ENCODE measurements at regions not wholly inside any gene's neighbourhood (a gene's known extent, or its start where the extent isn't known, plus 50 kb on each side); places are given as distances from the start of the nearest gene placed in this dataset.

GRCh38 chr18:55119434-55119833 is 160.2 kb upstream of the CCDC68 start:
- DNase-seq: no peak

- DNase-seq: no peak
Observed at GRCh38 chr18:55119016-55119415, 159.8 kb upstream of the CCDC68 start.

GRCh38 chr18:55116863-55117262 is 157.6 kb upstream of the CCDC68 start:
- DNase-seq: no peak

- no peak for DNase-seq
Observed at GRCh38 chr18:55115606-55116005, 156.3 kb upstream of the CCDC68 start.

GRCh38 chr18:55114876-55115275 is 155.6 kb upstream of the CCDC68 start:
- DNase-seq: no peak

GRCh38 chr18:55113800-55114199 is 154.5 kb upstream of the CCDC68 start:
- DNase-seq: no peak

GRCh38 chr18:55111271-55111670 is 152.0 kb upstream of the CCDC68 start:
- DNase-seq: no peak

- DNase-seq: no peak
Observed at GRCh38 chr18:55110436-55110835, 151.2 kb upstream of the CCDC68 start.

- no peak for DNase-seq
Observed at GRCh38 chr18:55109818-55110414, 150.7 kb upstream of the CCDC68 start.

GRCh38 chr18:55106906-55107305 is 147.6 kb upstream of the CCDC68 start:
- no peak for DNase-seq

- no peak for DNase-seq
Observed at GRCh38 chr18:55106466-55106865, 147.2 kb upstream of the CCDC68 start.

- no peak for DNase-seq
Observed at GRCh38 chr18:55105873-55106272, 146.6 kb upstream of the CCDC68 start.

GRCh38 chr18:55102958-55103456 is 143.7 kb upstream of the CCDC68 start:
- no peak for DNase-seq

- DNase-seq: no peak
Observed at GRCh38 chr18:55102501-55102900, 143.2 kb upstream of the CCDC68 start.

- no peak for DNase-seq
Observed at GRCh38 chr18:55101458-55101824, 142.2 kb upstream of the CCDC68 start.

- DNase-seq: no peak
Observed at GRCh38 chr18:55100817-55101457, 141.7 kb upstream of the CCDC68 start.

GRCh38 chr18:55097456-55098170 is 138.4 kb upstream of the CCDC68 start:
- no peak for DNase-seq

- DNase-seq: peak; percentile 32
Observed at GRCh38 chr18:55096263-55096951, 137.1 kb upstream of the CCDC68 start.

- no peak for DNase-seq
Observed at GRCh38 chr18:55095584-55095983, 136.3 kb upstream of the CCDC68 start.

GRCh38 chr18:55093808-55094207 is 134.5 kb upstream of the CCDC68 start:
- DNase-seq: no peak

- no peak for DNase-seq
Observed at GRCh38 chr18:55093295-55093694, 134.0 kb upstream of the CCDC68 start.

GRCh38 chr18:55092166-55092565 is 132.9 kb upstream of the CCDC68 start:
- no peak for DNase-seq

GRCh38 chr18:55090564-55091188 is 131.4 kb upstream of the CCDC68 start:
- no peak for DNase-seq
